Panc1 (cell line): ENCODE measurements at regions not wholly inside any gene's neighbourhood (a gene's known extent, or its start where the extent isn't known, plus 50 kb on each side); places are given as distances from the start of the nearest gene placed in this dataset.

ENCODE experiments used
- ATAC-seq: fragments of 200-7000 bp; cut with Tn5 transposase; 2 replicates; pipeline ENCODE4 v1.9.1; 2020; ENCODE audit warnings: mild to moderate bottlenecking, moderate library complexity
- BruUV-seq: library from RNA; stranded (reverse); fragments of 400-500 nt; replicated peaks from 2 replicates; lab custom pipeline; 2021; lab: Mats Ljungman, UMichigan
- CTCF ChIA-PET: fragments of 300-600 bp; sonication (Branson Sonifier 250); formaldehyde crosslinking; loops from one replicate; lab custom pipeline; 2022; ENCODE audit warnings: antibody characterized with exemption; lab: Charles Lee
- POLR2A ChIA-PET: fragments of 300-600 bp; sonication (Branson Sonifier 250); formaldehyde crosslinking; loops from one replicate; lab custom pipeline; 2022; ENCODE audit warnings: antibody characterized with exemption; lab: Charles Lee
- DNase-seq: peaks from one replicate; pipeline ENCODE4 v3.0.0-alpha.2; 2010; ENCODE audit warnings: low read depth, low spot score
- H3K27ac ChIP-seq: 2 replicates; pipeline ENCODE4 v1.5.1; 2011; ENCODE audit warnings: mild to moderate bottlenecking, low read length, inconsistent platforms
- H3K27me3 ChIP-seq: fragments of 200-500 bp; sonication (Bioruptor generic); 2 replicates; pipeline ENCODE4 v1.6.0; 2014; ENCODE audit warnings: low read length, inconsistent platforms; ENCODE audit not compliant: control insufficient read depth, insufficient read depth
- H3K36me3 ChIP-seq: fragments of 200-500 bp; sonication (Bioruptor generic); 2 replicates; pipeline ENCODE4 v1.5.1; 2014; ENCODE audit warnings: inconsistent platforms, mild to moderate bottlenecking, low read length, moderate library complexity; ENCODE audit not compliant: control insufficient read depth, insufficient read depth
- H3K4me1 ChIP-seq: 2 replicates; pipeline ENCODE4 v1.5.1; 2011; ENCODE audit warnings: inconsistent platforms, mild to moderate bottlenecking, low read length, moderate library complexity; ENCODE audit not compliant: control insufficient read depth, insufficient read depth
- H3K4me3 ChIP-seq, 2 experiments: 2 replicates each; pipeline ENCODE4 v1.5.1; 2011 to 2012; ENCODE audit warnings: low read depth in 2 of 2, low read length in 2 of 2, mild to moderate bottlenecking in 2 of 2, inconsistent platforms in 1 of 2, moderate library complexity in 1 of 2
- H3K9me3 ChIP-seq: fragments of 200-500 bp; sonication (Bioruptor generic); 2 replicates; pipeline ENCODE4 v1.5.1; 2014; ENCODE audit warnings: low read depth, mild to moderate bottlenecking, inconsistent platforms, low read length, moderate library complexity; ENCODE audit not compliant: control insufficient read depth, insufficient read depth
- POLR2AphosphoS5 ChIP-seq: IDR thresholded peaks from 2 replicates; pipeline ENCODE4 v1.6.1; 2012; ENCODE audit warnings: mild to moderate bottlenecking, low read depth, low read length, moderate library complexity
- REST ChIP-seq, 2 experiments: IDR thresholded peaks; 2 replicates each; pipeline ENCODE4 v1.6.1; 2011 to 2012; ENCODE audit warnings: low read depth in 2 of 2, control low read depth in 1 of 2, low read length in 1 of 2, mild to moderate bottlenecking in 1 of 2, moderate library complexity in 1 of 2; ENCODE audit not compliant: insufficient read depth in 1 of 2
- SIN3A ChIP-seq: IDR thresholded peaks from 2 replicates; pipeline ENCODE4 v1.6.1; 2012; ENCODE audit warnings: low read depth, mild to moderate bottlenecking, low read length, moderate library complexity, borderline replicate concordance; ENCODE audit not compliant: insufficient read depth
- TCF7L2 ChIP-seq: IDR thresholded peaks from 2 replicates; pipeline ENCODE4 v1.6.1; 2011; ENCODE audit warnings: mild to moderate bottlenecking, low read depth, low read length, inconsistent platforms
- in situ Hi-C: cut with HindIII; loops from 2 replicates; pipeline ENCODE4 v1.10.0; 2016; ENCODE audit warnings: low sequenced_read_pairs, low pct_unique_long_range_greater_than_20kb
- intact Hi-C: fragments of 100-400 bp; cut with micrococcal nuclease; formaldehyde crosslinking; loops from one replicate; pipeline ENCODE4 v1.10.0; 2022; ENCODE audit not compliant: unreplicated experiment
- TF ChIP-seq, protein P1 (sequence below): fragments of 450-650 bp; IDR thresholded peaks from 2 replicates; pipeline ENCODE4 v1.5.1; 2017; ENCODE audit warnings: mild to moderate bottlenecking

DNA sequence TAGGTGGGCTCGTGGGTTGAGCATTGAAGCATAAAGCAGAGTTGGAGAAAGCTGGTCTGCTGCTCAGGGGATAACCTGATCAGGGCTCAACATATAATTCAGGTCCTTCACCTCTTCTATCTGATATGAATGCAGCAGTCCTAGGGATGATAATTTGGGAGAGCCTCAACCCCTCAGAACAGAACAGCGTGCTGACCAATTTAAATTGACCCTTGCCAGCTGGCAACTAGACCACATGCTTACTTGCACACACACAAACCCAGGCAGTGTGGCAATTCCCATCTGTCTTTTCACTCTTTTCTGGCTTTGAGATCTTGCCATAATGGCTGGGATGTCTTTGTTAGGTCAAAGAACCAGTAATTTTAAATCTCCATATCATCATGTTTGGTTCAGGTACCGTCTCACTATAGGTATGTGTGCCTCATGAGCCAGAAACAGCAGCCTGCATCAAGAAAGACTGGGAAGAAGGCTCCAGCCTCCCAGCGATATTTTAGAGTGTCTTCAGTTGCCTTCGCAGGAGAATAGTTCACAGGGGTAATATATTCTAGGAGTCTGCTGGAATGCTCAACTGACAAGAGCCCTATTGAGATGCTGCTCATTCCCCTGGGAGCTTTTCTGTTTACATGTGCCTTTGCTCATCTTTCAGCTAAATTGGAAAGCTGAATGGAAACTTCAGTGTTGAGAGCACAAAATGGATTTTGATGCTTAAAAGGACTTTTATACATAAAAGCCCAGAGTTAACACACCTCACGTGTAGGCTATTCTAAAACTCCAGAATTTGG lies 497.6 kb downstream of the RASEF start:
- Histone ChIP-seq H3K27ac (no peak overlapping the region), H3K4me1 (no peaks in the 10 kb centered on the region), H3K36me3 (no peaks in the 10 kb centered on the region), H3K4me3 (no peak overlapping the region), H3K9me3 (no peaks in the 10 kb centered on the region), H3K27me3 (no peaks in the 10 kb centered on the region)
- ATAC-seq (no peak), DNase-seq (no peak)
- TF ChIP-seq TCF7L2 (no peak), POLR2AphosphoS5 (no peak), SIN3A (no peak), REST (IDR thresholded peaks at IDR 0.05; ENCODE audit: insufficient read depth in 1 of 2, low read depth in 2 of 2, low read length in 1 of 2) (no peak)
- TF ChIP-seq, protein P1, sequence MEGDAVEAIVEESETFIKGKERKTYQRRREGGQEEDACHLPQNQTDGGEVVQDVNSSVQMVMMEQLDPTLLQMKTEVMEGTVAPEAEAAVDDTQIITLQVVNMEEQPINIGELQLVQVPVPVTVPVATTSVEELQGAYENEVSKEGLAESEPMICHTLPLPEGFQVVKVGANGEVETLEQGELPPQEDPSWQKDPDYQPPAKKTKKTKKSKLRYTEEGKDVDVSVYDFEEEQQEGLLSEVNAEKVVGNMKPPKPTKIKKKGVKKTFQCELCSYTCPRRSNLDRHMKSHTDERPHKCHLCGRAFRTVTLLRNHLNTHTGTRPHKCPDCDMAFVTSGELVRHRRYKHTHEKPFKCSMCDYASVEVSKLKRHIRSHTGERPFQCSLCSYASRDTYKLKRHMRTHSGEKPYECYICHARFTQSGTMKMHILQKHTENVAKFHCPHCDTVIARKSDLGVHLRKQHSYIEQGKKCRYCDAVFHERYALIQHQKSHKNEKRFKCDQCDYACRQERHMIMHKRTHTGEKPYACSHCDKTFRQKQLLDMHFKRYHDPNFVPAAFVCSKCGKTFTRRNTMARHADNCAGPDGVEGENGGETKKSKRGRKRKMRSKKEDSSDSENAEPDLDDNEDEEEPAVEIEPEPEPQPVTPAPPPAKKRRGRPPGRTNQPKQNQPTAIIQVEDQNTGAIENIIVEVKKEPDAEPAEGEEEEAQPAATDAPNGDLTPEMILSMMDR, result no peak
- ChIA-PET POLR2A (no interaction called here), CTCF (no interaction called here)
- intact Hi-C loops (no loop called here), in situ Hi-C loops (no loop called here)
- BruUV-seq, result no TSS peak

- no TSS peak for BruUV-seq
- H3K4me1 ChIP-seq, result no peaks in the 10 kb centered on the region
- in situ Hi-C loops (no loop called here), intact Hi-C loops (no loop called here)
- H3K27me3 ChIP-seq, result no peaks in the 10 kb centered on the region
- H3K9me3 ChIP-seq, result no peaks in the 10 kb centered on the region
- ChIA-PET POLR2A (no interaction called here), CTCF (no interaction called here)
- H3K27ac ChIP-seq, result no peak overlapping the region
- TF ChIP-seq, protein P1, result no peak
- TF ChIP-seq REST (IDR thresholded peaks at IDR 0.05; ENCODE audit: insufficient read depth in 1 of 2, low read depth in 2 of 2, low read length in 1 of 2) (no peak), POLR2AphosphoS5 (no peak), TCF7L2 (no peak), SIN3A (no peak)
- no peak overlapping the region for H3K4me3 ChIP-seq
- no peak for DNase-seq
- ATAC-seq, result no peak
- H3K36me3 ChIP-seq, result no peaks in the 10 kb centered on the region
Measured at GRCh38 chr9:82567953-82568352, 495.0 kb downstream of the RASEF start.
